Omental fat pad (tissue), 3 donors: ENCODE measurements at regions not wholly inside any gene's neighbourhood (a gene's known extent, or its start where the extent isn't known, plus 50 kb on each side); places are given as distances from the start of the nearest gene placed in this dataset.

Source experiments
- ATAC-seq: fragments of 150-250 bp; one replicate; pipeline ENCODE4 v1.9.1; 2016; ENCODE audit warnings: mild to moderate bottlenecking, moderate library complexity; ENCODE audit not compliant: low FRiP score
- DNase-seq: peaks from one replicate; pipeline ENCODE4 v3.0.0-alpha.2; 2019; ENCODE audit warnings: low spot score
- CTCF ChIP-seq, 3 donors: fragments of 450-650 bp; IDR thresholded peaks; one replicate each; pipeline ENCODE4 v1.5.1; 2016 to 2017; ENCODE audit warnings: antibody characterized with exemption in 3 of 3, mild to moderate bottlenecking in 3 of 3, moderate library complexity in 2 of 3

- no peak for DNase-seq
- no peak for ATAC-seq
- TF ChIP-seq CTCF (IDR thresholded peaks at IDR 0.05), result no peak
Measured at GRCh38 chr4:153844144-153844543, 55.3 kb upstream of the SFRP2 start.
